Caco-2 (cell line): ENCODE measurements at regions not wholly inside any gene's neighbourhood (a gene's known extent, or its start where the extent isn't known, plus 50 kb on each side); places are given as distances from the start of the nearest gene placed in this dataset.

ENCODE experiments used
- BruUV-seq: library from RNA; stranded (reverse); fragments of 400-500 nt; replicated peaks from 2 replicates; lab custom pipeline; 2021; lab: Mats Ljungman, UMichigan
- CTCF ChIA-PET: fragments of 300-600 bp; sonication (Branson Sonifier 250); formaldehyde crosslinking; loops from one replicate; lab custom pipeline; 2022; ENCODE audit warnings: antibody characterized with exemption; lab: Charles Lee
- POLR2A ChIA-PET: fragments of 300-600 bp; sonication (Branson Sonifier 250); formaldehyde crosslinking; loops from one replicate; lab custom pipeline; 2022; ENCODE audit warnings: antibody characterized with exemption; lab: Charles Lee
- DNase-seq, 2 experiments: peaks; one replicate each; pipeline versions ENCODE4 v3.0.0 to v3.0.0-alpha.2; 2020 to 2022
- H3K27me3 ChIP-seq: replicated peaks from 2 replicates; pipeline ENCODE4 v1.6.0; 2011; ENCODE audit warnings: low read length; ENCODE audit not compliant: control insufficient read depth, insufficient read depth
- H3K36me3 ChIP-seq: 2 replicates; pipeline ENCODE4 v1.5.1; 2011; ENCODE audit warnings: low read length; ENCODE audit not compliant: control insufficient read depth, insufficient read depth
- H3K4me1 ChIP-seq: fragments of 250-450 bp; sonication (Bioruptor Pico); 2 replicates; pipeline ENCODE4 v1.5.1; 2020; ENCODE audit warnings: mild to moderate bottlenecking
- H3K4me3 ChIP-seq: 2 replicates; pipeline ENCODE4 v1.5.1; 2011; ENCODE audit warnings: low read depth, mild to moderate bottlenecking, control low read depth, low read length
- H3K9me3 ChIP-seq: fragments of 250-450 bp; sonication (Bioruptor Pico); 2 replicates; pipeline ENCODE4 v1.5.1; 2020; ENCODE audit warnings: mild to moderate bottlenecking, moderate library complexity
- H3K27ac Mint-ChIP-seq: one replicate; pipeline ENCODE4 v1.8.0; 2022; ENCODE audit warnings: mixed read lengths; ENCODE audit not compliant: unreplicated experiment
- H3K27me3 Mint-ChIP-seq: one replicate; pipeline ENCODE4 v1.8.0; 2022; ENCODE audit warnings: mixed read lengths; ENCODE audit not compliant: insufficient read depth, unreplicated experiment
- H3K36me3 Mint-ChIP-seq: one replicate; pipeline ENCODE4 v1.8.0; 2022; ENCODE audit warnings: mild to moderate bottlenecking, mixed read lengths; ENCODE audit not compliant: insufficient read depth, unreplicated experiment
- H3K4me1 Mint-ChIP-seq: one replicate; pipeline ENCODE4 v1.8.0; 2022; ENCODE audit warnings: low read depth, mixed read lengths; ENCODE audit not compliant: unreplicated experiment
- H3K4me3 Mint-ChIP-seq: one replicate; pipeline ENCODE4 v1.8.0; 2022; ENCODE audit warnings: mild to moderate bottlenecking, moderate library complexity, mixed read lengths; ENCODE audit not compliant: unreplicated experiment
- H3K9me3 Mint-ChIP-seq: one replicate; pipeline ENCODE4 v1.8.0; 2022; ENCODE audit warnings: mixed read lengths; ENCODE audit not compliant: unreplicated experiment
- CTCF ChIP-seq, 2 experiments: fragments of 200-600 bp in 1 of 2; IDR thresholded peaks; 1 replicate in 1 of 2; 2 replicates in 1 of 2; pipeline versions ENCODE4 v1.5.1 to v1.8.0; 2011 to 2022; ENCODE audit warnings: antibody characterized with exemption in 1 of 2, control low read depth in 1 of 2, inconsistent platforms in 1 of 2, low read depth in 1 of 2, low read length in 1 of 2, mild to moderate bottlenecking in 1 of 2, moderate library complexity in 1 of 2; ENCODE audit not compliant: insufficient read depth in 1 of 2, severe bottlenecking in 1 of 2, unreplicated experiment in 1 of 2
- intact Hi-C: fragments of 100-400 bp; cut with micrococcal nuclease; formaldehyde crosslinking; loops from one replicate; pipeline ENCODE4 v1.10.0; 2022; ENCODE audit not compliant: unreplicated experiment

- H3K36me3 Mint-ChIP-seq = no peaks in the 10 kb centered on the region
- BruUV-seq = no TSS peak
- H3K27ac Mint-ChIP-seq = no peak overlapping the region
- no peak for DNase-seq
- no peaks in the 10 kb centered on the region for H3K27me3 Mint-ChIP-seq
- peaks cover 16% of the 10 kb centered on the region for H3K4me1 ChIP-seq
- no peak overlapping the region for H3K4me3 ChIP-seq
- intact Hi-C loops = loop anchor here (1.0 to 2.0 kb wide), 6 partner anchors 29 to 238 kb away; no protein-coding TSS in a partner anchor
- CTCF ChIA-PET = interaction anchor here (0.5 to 1.7 kb wide), 9 partner anchors 28 to 243 kb away, joined by 3 to 21 read pairs (median 4); partner anchors contain the start of gene INHBB
- no peaks in the 10 kb centered on the region for H3K9me3 Mint-ChIP-seq
- H3K36me3 ChIP-seq = no peaks in the 10 kb centered on the region
- H3K9me3 ChIP-seq = no peaks in the 10 kb centered on the region
- peaks cover 35% of the 10 kb centered on the region for H3K4me1 Mint-ChIP-seq
- H3K4me3 Mint-ChIP-seq = no peak overlapping the region
- H3K27me3 ChIP-seq = no peaks in the 10 kb centered on the region
- TF ChIP-seq CTCF (IDR thresholded peaks at IDR 0.05; ENCODE audit: insufficient read depth in 1 of 2, low read depth in 1 of 2, low read length in 1 of 2, severe bottlenecking in 1 of 2, unreplicated experiment in 1 of 2) = no peak
- POLR2A ChIA-PET = interaction anchor here (1.3 kb wide), 1 partner anchor 38 kb away, joined by 3 read pairs; no protein-coding TSS in a partner anchor
These were observed 91.7 kb downstream of the INHBB start for GRCh38 chr2:120437604-120438000.

GRCh38 chr2:120438301-120439066 lies 92.5 kb downstream of the INHBB start:
- Mint-ChIP-seq H3K27me3 (no peaks in the 10 kb centered on the region), H3K36me3 (no peaks in the 10 kb centered on the region)
- H3K27me3 ChIP-seq = no peaks in the 10 kb centered on the region

GRCh38 chr2:120439067-120439368 lies 93.1 kb downstream of the INHBB start:
- peaks cover 35% of the 10 kb centered on the region for H3K4me1 Mint-ChIP-seq
- no peak overlapping the region for H3K4me3 Mint-ChIP-seq
- H3K36me3 ChIP-seq = no peaks in the 10 kb centered on the region
- intact Hi-C loops = no loop called here
- ChIA-PET POLR2A (no interaction called here), CTCF (no interaction called here)
- H3K9me3 ChIP-seq = no peaks in the 10 kb centered on the region
- no peak for TF ChIP-seq CTCF (IDR thresholded peaks at IDR 0.05; ENCODE audit: insufficient read depth in 1 of 2, low read depth in 1 of 2, low read length in 1 of 2, severe bottlenecking in 1 of 2, unreplicated experiment in 1 of 2)
- no peaks in the 10 kb centered on the region for H3K9me3 Mint-ChIP-seq
- H3K4me3 ChIP-seq = no peak overlapping the region
- H3K4me1 ChIP-seq = peaks cover 16% of the 10 kb centered on the region
- H3K36me3 Mint-ChIP-seq = no peaks in the 10 kb centered on the region
- H3K27me3 Mint-ChIP-seq = no peaks in the 10 kb centered on the region
- no peak for DNase-seq
- H3K27ac Mint-ChIP-seq = no peak overlapping the region
- H3K27me3 ChIP-seq = no peaks in the 10 kb centered on the region
- BruUV-seq = no TSS peak

More at GRCh38 chr2:120438301-120439066, 92.5 kb downstream of the INHBB start:
- H3K9me3 Mint-ChIP-seq = no peaks in the 10 kb centered on the region
- ChIA-PET POLR2A (no interaction called here), CTCF (interaction anchor here (1.4 to 1.7 kb wide), 3 partner anchors 27 to 97 kb away, joined by 5 to 21 read pairs (median 6); no protein-coding TSS in a partner anchor)
- Histone ChIP-seq H3K36me3 (no peaks in the 10 kb centered on the region), H3K4me3 (no peak overlapping the region), H3K4me1 (peaks cover 16% of the 10 kb centered on the region), H3K9me3 (no peaks in the 10 kb centered on the region)
- BruUV-seq = no TSS peak
- intact Hi-C loops = no loop called here
- H3K4me1 Mint-ChIP-seq = peaks cover 35% of the 10 kb centered on the region
- DNase-seq = no peak
- no peak overlapping the region for H3K4me3 Mint-ChIP-seq
- H3K27ac Mint-ChIP-seq = no peak overlapping the region
- TF ChIP-seq CTCF (IDR thresholded peaks at IDR 0.05; ENCODE audit: insufficient read depth in 1 of 2, low read depth in 1 of 2, low read length in 1 of 2, severe bottlenecking in 1 of 2, unreplicated experiment in 1 of 2) = no peak
